Dendritic cell treated with granulocyte-macrophage colony-stimulating factor and Interleukin-4, amounts not matched to agents 40 ng/mL and 50 ng/mL, for 4 days (primary cell): ENCODE measurements at regions not wholly inside any gene's neighbourhood (a gene's known extent, or its start where the extent isn't known, plus 50 kb on each side); places are given as distances from the start of the nearest gene placed in this dataset.

Experiments
- H3K27ac Mint-ChIP-seq: one replicate; pipeline ENCODE4 v1.8.0; 2022; ENCODE audit warnings: mild to moderate bottlenecking, mixed read lengths
- H3K27me3 Mint-ChIP-seq: one replicate; pipeline ENCODE4 v1.8.0; 2022; ENCODE audit warnings: mild to moderate bottlenecking, mixed read lengths
- H3K36me3 Mint-ChIP-seq: one replicate; pipeline ENCODE4 v1.8.0; 2022; ENCODE audit warnings: low read depth, mixed read lengths
- H3K4me1 Mint-ChIP-seq: one replicate; pipeline ENCODE4 v1.8.0; 2022; ENCODE audit warnings: low read depth, mixed read lengths
- H3K4me3 Mint-ChIP-seq: one replicate; pipeline ENCODE4 v1.8.0; 2022; ENCODE audit warnings: mild to moderate bottlenecking, moderate library complexity, mixed read lengths
- H3K9me3 Mint-ChIP-seq: one replicate; pipeline ENCODE4 v1.8.0; 2022; ENCODE audit warnings: mixed read lengths
- intact Hi-C: fragments of 100-400 bp; cut with micrococcal nuclease; formaldehyde crosslinking; loops from one replicate; pipeline ENCODE4 v1.15.0; 2022

DNA sequence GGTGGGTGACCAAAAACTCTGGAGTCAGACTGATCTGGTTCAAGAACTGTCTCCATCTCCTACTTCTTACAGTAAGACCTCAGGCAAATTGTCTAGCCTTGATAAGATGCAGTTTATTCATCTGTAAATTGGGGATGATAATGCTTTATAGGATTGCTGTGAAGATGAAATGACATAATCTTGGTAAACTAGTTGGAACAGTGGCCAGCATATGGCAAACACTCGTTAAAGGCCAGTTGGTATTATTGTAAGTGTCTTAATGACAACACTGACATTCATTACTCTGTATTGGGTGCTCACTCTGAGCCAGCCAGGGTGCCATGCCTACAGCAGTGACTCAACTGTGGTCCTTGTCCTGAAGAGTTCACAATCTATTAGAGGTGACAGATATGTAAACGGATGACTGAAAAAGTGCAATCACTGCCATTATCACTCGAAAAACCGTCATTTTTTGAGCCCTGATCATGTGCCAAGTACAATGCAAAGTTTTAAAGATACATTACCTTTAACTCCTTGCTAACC, 84.9 kb upstream of the HSPA9 start:
- H3K9me3 Mint-ChIP-seq = no peaks in the 10 kb centered on the region
- H3K27me3 Mint-ChIP-seq = peaks cover 44% of the 10 kb centered on the region
- H3K27ac Mint-ChIP-seq = peak overlapping the region; percentile 33
- no peak overlapping the region for H3K4me3 Mint-ChIP-seq
- intact Hi-C loops = no loop called here
- peaks cover 46% of the 10 kb centered on the region for H3K4me1 Mint-ChIP-seq
- H3K36me3 Mint-ChIP-seq = no peaks in the 10 kb centered on the region

DNA sequence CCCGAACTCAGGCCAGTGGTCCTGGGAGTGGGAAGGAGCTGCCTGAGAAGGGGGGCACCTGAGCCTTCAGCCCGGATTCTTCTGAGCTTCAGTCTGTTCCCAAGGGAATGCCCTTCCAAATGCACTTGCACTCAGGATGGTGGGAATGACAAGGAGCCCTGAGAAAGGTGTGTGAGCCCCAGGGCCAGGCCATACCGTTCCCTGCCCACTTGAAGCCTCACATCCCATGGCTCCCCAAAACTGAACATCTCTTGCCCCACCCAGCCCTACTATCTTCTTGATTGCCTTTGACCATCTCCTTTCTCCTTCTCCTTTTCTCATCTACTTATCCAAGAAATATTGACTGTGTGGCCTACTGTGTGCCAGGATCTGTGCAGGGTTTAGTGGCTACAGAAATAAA, 84.4 kb upstream of the HSPA9 start:
- Mint-ChIP-seq H3K4me3 (no peak overlapping the region), H3K4me1 (peaks cover 46% of the 10 kb centered on the region), H3K36me3 (no peaks in the 10 kb centered on the region), H3K27me3 (peaks cover 46% of the 10 kb centered on the region), H3K27ac (no peak overlapping the region), H3K9me3 (no peaks in the 10 kb centered on the region)
- intact Hi-C loops = no loop called here

DNA sequence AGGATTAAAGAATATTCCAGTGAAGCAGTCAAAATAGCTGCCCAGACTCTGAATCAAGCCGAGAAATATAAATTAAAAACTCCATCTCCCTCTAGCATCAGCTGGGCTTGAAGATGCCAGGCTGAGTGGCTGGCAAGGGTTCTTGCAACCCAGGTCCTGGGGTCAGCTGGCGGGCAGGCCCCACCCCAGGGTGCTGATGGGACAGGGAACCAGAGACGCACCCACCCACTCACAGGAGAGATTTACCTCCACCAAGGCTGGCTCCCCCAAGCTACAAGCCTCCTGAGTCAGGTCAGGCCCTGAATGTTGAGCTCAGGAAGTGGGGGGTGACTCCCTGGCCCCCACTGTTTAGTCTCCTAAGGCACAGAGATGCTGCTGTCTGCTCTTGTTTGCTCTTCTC, 83.9 kb upstream of the HSPA9 start:
- no peaks in the 10 kb centered on the region for H3K36me3 Mint-ChIP-seq
- H3K27me3 Mint-ChIP-seq = peaks cover 47% of the 10 kb centered on the region
- H3K27ac Mint-ChIP-seq = no peak overlapping the region
- peaks cover 46% of the 10 kb centered on the region for H3K4me1 Mint-ChIP-seq
- H3K9me3 Mint-ChIP-seq = no peaks in the 10 kb centered on the region
- H3K4me3 Mint-ChIP-seq = no peak overlapping the region
- intact Hi-C loops = no loop called here

DNA sequence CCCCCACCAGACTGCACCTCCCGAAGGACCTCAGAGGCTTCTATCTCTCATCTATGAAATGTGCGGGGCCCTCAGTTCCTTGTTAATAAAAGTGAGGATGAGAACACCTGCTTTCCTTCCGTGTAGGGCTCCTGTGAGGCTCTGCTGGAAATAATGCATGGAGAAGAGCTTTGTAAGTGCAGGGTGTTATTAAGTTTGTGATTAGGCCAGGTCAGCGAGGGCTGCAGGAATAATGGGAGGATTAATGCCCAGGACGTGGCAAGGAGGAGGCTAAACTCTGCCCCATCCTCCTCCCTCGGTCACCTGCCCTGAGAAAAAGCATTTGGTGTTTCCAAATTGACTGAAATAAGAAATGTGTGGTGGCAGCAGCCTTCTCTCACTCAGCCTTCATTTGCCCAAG, 83.5 kb upstream of the HSPA9 start:
- no peaks in the 10 kb centered on the region for H3K36me3 Mint-ChIP-seq
- no peaks in the 10 kb centered on the region for H3K9me3 Mint-ChIP-seq
- intact Hi-C loops = no loop called here
- peaks cover 52% of the 10 kb centered on the region for H3K27me3 Mint-ChIP-seq
- no peak overlapping the region for H3K27ac Mint-ChIP-seq
- H3K4me3 Mint-ChIP-seq = no peak overlapping the region
- peaks cover 45% of the 10 kb centered on the region for H3K4me1 Mint-ChIP-seq

DNA sequence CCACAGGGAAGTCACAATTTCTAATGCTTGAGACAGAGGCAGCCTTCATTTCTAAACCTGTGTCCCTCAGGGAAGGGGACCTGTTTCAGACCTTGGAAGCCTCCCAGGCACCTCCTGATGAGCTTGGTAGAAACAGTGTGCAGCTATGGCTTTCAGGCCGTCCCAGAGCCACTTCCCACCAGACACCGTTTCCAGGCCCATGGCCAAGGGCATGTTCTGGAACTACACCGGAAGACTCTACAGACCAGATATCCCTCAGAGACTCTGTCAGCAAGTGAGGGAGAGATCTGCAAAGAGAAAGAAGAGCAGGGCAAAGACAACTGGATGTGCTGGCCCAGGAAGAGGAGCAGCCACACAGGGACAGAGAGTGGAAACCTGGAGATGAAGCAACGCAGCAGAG, 82.2 kb upstream of the HSPA9 start:
- Mint-ChIP-seq H3K4me1 (peaks cover 32% of the 10 kb centered on the region), H3K4me3 (no peak overlapping the region), H3K9me3 (no peaks in the 10 kb centered on the region), H3K36me3 (no peaks in the 10 kb centered on the region), H3K27ac (no peak overlapping the region), H3K27me3 (peaks cover 60% of the 10 kb centered on the region)
- intact Hi-C loops = no loop called here

DNA sequence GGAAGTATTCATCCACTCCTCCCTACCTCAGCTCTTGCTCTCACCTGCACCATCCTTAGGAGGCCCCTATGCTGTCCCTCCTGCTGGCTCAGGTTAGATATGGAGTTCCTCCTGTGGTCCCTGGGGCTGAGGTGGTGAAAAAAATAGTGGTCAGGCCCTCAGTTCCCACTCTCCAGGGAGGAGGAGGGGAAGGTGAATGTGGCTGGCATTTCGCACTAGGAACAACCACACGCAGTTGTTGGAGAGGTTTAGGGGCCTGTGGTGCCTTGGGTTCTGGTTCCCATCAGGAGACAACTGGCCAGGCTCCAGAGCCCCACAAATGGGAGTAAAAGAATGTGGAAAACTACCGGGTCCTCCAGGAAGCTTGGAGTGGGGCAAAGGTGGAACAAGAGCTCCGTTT, 81.7 kb upstream of the HSPA9 start:
- intact Hi-C loops = no loop called here
- Mint-ChIP-seq H3K36me3 (no peaks in the 10 kb centered on the region), H3K9me3 (no peaks in the 10 kb centered on the region)

DNA sequence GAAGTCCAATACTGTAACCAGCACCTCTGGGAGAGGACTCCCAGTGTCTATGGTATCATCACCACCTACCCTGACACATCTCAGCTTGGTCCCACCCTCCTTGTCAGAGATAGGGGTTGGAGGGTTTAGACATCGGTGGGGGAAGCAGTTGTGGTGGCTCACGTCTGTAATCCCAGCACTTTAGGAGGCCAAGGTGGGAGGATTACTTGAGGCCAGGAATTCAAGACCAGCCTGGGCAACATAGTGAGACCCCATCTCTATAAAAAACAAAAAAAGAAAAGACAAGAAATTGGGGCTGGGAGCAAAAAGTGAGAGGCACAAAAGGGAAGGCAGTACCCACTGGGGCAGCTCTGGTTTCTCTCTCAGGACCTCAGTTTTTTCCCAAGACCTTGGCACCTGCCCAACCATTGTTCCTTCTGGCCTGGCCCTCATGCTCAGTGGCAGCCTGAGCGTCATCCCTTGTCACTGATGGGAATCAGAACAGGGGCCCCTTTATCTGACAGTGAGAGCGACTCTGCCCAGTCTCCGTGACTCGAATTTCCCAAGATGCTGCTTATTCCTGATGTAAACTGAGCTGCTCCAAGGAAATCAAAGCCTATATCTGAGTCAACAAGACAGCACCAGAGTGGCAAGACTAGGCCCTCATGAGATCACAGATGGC, 80.5 kb upstream of the HSPA9 start:
- intact Hi-C loops = no loop called here
- H3K4me3 Mint-ChIP-seq = no peak overlapping the region
- H3K36me3 Mint-ChIP-seq = no peaks in the 10 kb centered on the region
- H3K4me1 Mint-ChIP-seq = peaks cover 15% of the 10 kb centered on the region
- H3K27ac Mint-ChIP-seq = no peak overlapping the region
- H3K9me3 Mint-ChIP-seq = no peaks in the 10 kb centered on the region
- H3K27me3 Mint-ChIP-seq = peaks cover 72% of the 10 kb centered on the region

More for the DNA sequence above, 81.7 kb upstream of the HSPA9 start:
- Mint-ChIP-seq H3K27ac (no peak overlapping the region), H3K4me1 (peaks cover 27% of the 10 kb centered on the region), H3K4me3 (no peak overlapping the region), H3K27me3 (peaks cover 62% of the 10 kb centered on the region)

DNA sequence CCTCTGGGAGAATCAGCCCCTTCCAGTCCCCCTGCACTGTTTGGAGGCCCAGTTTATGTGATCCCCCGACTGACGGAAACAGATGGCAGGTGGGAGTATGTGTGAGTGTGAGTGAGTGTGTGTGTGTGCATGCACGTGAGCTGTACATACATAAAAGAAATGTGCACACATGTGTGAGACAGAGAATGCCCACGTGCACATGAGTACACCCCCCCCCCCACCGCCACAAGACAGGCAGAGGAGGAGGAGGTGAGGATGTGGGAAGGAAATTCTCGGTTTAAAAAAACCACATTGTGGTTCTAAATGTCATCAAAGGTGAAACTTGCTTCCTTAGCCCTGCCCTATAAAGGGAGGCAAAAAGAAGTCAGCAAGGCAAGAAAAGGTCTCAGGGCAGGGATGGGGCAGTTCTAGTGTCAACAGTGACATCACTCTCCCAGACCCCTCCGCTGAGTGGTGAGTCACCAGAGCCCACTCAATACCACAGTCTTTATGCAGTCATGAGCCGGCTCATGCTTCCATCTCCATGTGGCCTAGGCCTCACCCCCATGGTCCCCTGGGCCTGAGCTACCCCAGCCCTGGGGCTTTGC, 79.2 kb upstream of the HSPA9 start:
- no peak overlapping the region for H3K4me3 Mint-ChIP-seq

DNA sequence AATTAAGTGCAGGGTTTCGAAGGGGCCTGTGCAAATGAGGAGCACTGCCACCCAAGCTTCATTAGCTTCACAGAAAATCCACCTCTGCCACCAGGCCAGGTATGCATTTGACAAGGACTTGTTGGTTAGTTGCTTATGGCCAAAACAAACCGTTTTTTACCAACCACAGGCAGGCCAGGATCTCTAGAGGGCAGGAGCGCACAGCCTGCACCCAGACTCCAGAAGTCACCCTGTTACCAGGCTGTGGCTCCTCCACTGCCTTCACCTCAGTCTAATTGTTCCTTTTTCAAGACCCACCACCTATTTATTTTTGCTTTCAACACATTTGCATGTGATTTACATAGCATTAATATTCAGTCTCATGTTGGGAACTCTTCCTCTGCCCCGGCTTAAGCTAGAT, 78.3 kb upstream of the HSPA9 start:
- H3K4me1 Mint-ChIP-seq = peaks cover 14% of the 10 kb centered on the region
- H3K27me3 Mint-ChIP-seq = peaks cover 81% of the 10 kb centered on the region
- H3K9me3 Mint-ChIP-seq = no peaks in the 10 kb centered on the region
- H3K4me3 Mint-ChIP-seq = no peak overlapping the region
- H3K27ac Mint-ChIP-seq = no peak overlapping the region
- intact Hi-C loops = no loop called here
- H3K36me3 Mint-ChIP-seq = no peaks in the 10 kb centered on the region

More for the DNA sequence above, 79.2 kb upstream of the HSPA9 start:
- H3K36me3 Mint-ChIP-seq = no peaks in the 10 kb centered on the region
- no peaks in the 10 kb centered on the region for H3K9me3 Mint-ChIP-seq
- no peak overlapping the region for H3K27ac Mint-ChIP-seq
- peaks cover 79% of the 10 kb centered on the region for H3K27me3 Mint-ChIP-seq
- intact Hi-C loops = no loop called here
- H3K4me1 Mint-ChIP-seq = peaks cover 14% of the 10 kb centered on the region

DNA sequence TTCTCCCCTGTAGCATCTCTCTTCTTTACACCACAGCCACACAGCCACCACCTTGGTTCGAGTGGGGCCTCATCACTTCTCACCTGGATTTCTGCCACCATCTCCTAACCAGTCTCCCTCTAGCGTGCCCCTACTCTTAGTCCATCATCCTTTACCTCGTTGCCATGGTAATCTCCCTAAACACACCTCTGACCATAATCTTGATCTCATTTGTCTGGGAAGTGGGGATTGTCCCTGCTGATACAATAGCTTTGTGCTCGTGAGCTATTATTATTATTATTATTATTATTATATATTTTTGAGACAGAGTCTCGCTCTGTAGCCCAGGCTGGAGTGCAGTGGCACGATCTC, 76.5 kb upstream of the HSPA9 start:
- peaks cover 83% of the 10 kb centered on the region for H3K27me3 Mint-ChIP-seq
- no peaks in the 10 kb centered on the region for H3K9me3 Mint-ChIP-seq
- H3K36me3 Mint-ChIP-seq = no peaks in the 10 kb centered on the region
- intact Hi-C loops = no loop called here
- H3K27ac Mint-ChIP-seq = no peak overlapping the region
- peaks cover 14% of the 10 kb centered on the region for H3K4me1 Mint-ChIP-seq
- H3K4me3 Mint-ChIP-seq = no peak overlapping the region

DNA sequence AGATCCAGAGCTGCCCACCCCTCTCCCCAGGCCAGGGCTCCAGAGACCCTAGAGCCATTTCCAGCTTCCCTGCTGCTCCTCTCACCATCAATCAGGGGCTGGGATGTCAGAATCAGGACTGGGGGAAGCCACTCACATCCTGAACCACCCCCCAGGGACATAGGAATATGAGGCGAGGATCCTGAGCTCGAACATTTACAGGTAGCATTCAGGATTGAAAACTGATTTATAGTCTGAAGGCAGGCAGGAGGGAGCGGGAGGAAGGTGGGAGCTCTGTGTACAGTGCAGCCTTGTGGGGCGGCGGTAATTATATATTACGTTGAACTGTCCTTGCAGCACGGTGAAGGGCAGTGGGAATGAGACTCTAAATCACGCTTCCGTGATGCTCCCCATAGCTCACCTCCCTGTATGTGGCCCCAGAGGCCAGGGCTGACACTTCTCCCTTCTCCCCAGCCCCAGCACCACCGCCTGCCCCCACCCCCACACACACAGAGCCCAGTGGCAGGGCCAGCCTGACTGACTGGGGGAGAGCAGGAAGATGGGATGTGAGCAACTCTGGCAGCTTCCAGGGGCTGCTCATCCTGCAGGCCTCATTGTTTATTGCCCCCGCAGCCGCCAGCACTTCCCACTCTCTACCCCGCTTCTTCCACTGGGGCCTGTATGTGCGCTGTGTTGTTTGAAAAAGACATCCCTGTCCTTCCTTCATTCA, 76.0 kb upstream of the HSPA9 start:
- Mint-ChIP-seq H3K36me3 (no peaks in the 10 kb centered on the region), H3K4me1 (peaks cover 14% of the 10 kb centered on the region), H3K27ac (no peak overlapping the region), H3K9me3 (no peaks in the 10 kb centered on the region), H3K27me3 (peaks cover 83% of the 10 kb centered on the region), H3K4me3 (no peak overlapping the region)
- intact Hi-C loops = no loop called here

DNA sequence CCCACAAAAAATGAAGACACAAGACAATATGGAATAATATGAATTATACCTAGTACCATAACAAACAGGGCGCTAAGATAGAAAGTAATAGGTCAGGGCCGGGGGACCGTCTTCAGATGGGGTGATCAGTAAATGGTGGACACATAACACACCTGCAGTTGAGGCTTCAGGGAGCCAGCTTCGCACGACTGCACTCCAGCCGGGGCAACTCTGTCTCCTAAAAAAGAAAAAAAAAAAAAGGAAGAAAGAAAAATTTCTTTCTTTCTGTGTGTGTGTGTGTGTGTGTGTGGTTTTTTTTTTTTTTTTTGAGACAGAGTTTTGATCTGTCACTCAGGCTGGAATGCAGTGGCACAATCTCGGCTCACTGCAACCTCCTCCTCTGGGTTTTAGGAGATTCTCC, 75.0 kb upstream of the HSPA9 start:
- Mint-ChIP-seq H3K9me3 (no peaks in the 10 kb centered on the region), H3K27me3 (peaks cover 74% of the 10 kb centered on the region), H3K36me3 (no peaks in the 10 kb centered on the region), H3K4me3 (no peak overlapping the region), H3K4me1 (peaks cover 14% of the 10 kb centered on the region), H3K27ac (no peak overlapping the region)
- intact Hi-C loops = no loop called here

DNA sequence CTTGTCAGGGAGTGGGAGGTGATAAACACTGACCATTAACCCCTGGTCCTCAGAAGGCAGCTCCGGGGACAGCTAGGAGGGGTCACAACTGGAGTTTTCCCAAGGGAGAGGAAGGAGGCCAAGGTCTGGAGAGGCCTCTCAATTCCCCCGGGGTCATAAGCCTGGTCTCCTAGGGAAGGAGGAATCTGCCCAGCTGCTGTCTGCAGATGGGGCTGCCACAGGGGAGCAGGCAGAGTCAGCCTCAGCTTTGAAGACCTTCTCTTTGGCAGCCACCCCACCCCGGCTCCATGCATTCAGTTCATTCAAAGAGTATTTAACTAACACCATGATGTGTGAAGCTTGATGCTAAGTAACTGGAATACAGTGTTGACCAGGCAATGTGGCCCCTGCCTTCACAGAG, 74.6 kb upstream of the HSPA9 start:
- peaks cover 9% of the 10 kb centered on the region for H3K4me1 Mint-ChIP-seq
- no peak overlapping the region for H3K4me3 Mint-ChIP-seq
- intact Hi-C loops = no loop called here
- H3K27ac Mint-ChIP-seq = no peak overlapping the region
- H3K27me3 Mint-ChIP-seq = peaks cover 69% of the 10 kb centered on the region
- H3K9me3 Mint-ChIP-seq = no peaks in the 10 kb centered on the region
- H3K36me3 Mint-ChIP-seq = no peaks in the 10 kb centered on the region

DNA sequence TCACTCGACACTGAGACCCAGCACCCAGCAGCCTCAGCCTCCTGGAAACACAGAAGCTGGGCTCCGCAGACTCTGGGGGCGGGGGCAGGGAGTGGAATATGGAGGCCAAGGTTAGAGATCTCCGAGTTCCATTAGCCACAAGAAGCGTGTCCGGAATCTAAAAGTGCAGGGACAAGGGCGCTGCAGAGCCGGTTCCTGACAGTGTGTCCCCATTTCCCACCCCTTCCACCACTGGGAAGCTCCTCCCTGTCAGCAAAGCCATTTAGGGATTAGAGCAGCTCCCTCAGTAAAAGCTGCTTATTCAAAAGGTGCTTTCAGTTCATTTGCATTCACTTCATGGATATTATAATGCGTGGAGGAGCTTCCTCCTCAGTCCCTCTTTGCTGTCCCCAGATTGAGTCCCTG, 74.1 kb upstream of the HSPA9 start:
- intact Hi-C loops = no loop called here

More for the DNA sequence above, 74.1 kb upstream of the HSPA9 start:
- H3K27ac Mint-ChIP-seq = no peak overlapping the region
- no peaks in the 10 kb centered on the region for H3K9me3 Mint-ChIP-seq
- H3K27me3 Mint-ChIP-seq = peaks cover 65% of the 10 kb centered on the region
- no peaks in the 10 kb centered on the region for H3K36me3 Mint-ChIP-seq
- peaks cover 5% of the 10 kb centered on the region for H3K4me1 Mint-ChIP-seq
- no peak overlapping the region for H3K4me3 Mint-ChIP-seq
